Stromal cell of bone marrow (primary cell): ENCODE measurements at regions not wholly inside any gene's neighbourhood (a gene's known extent, or its start where the extent isn't known, plus 50 kb on each side); places are given as distances from the start of the nearest gene placed in this dataset.

Experiments used
- DNase-seq: peaks from one replicate; pipeline ENCODE4 v3.0.0-alpha.2; 2012; ENCODE audit warnings: low read depth

DNA sequence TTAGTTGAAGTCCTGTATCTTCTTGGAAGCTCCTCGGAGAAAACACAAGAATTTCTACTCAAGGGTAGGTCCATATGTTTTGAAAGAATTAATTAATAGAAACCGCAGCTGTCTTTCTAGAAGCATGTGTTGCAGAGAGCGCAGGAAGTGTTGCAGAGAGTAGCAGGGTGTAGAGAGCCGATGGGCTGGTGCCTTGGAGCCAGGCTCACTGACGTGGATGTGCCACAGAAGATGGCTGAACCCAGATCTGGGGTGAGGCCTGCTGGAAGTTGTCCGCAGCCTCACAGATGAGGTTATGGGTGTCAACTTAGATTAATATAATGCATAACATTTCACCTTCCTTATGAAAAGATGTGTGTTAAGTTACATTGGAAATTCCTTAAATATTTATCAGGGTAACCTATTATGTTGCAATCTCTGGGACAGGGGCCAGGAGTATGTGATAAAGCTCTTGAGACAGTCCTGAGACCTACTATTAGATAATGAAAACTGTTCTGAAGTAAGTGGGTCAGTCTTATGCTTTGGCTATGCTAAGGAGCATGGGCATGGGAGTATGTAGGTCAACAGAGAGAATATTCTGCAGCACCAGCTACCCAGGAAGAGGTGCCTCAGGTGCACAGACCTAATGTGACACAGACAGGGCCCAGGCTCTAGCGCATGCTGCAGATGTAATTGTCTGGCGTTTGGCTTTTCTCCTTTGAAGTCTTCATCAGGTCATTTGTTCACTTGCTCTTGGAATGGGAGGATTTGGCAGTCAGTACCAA lies 973.3 kb downstream of the BCL11B start:
- DNase-seq = no peak

DNA sequence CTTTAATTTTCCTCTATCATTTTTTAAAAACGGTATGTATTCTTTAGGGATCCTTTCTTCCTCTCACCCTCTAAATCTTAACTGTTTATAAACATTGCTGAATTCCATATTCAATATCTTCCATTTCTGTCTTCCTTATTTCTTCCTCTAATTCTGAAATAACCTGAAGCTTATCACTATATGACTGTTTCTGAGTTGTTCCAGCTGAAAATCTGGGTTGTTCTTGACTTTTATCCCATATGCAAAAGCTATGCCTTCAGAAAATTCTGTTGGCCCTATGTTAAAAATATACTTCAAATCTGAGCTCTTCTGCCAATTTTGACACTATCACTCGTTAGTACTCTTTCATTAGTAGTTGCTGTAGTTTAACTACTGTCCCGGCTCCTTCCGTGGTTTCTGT lies 970.3 kb downstream of the BCL11B start:
- no peak for DNase-seq

DNA sequence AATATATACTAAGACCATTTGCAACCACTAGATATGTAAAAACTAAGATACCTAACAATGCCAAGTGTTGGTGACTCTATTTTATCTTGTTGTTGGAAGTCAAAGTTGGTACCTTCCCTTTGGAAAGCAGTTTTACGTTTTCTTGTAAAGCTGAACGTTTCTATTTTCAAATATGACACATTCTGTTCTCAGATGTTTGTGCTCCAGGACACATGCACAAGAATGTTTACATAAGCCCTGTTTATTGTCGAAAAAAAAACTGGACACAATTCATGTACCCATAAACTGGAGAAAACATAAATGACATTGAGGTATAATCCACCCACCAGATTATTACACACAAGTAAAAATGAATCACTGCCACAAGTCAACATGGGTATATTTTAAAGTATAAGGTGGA lies 967.4 kb downstream of the BCL11B start:
- no peak for DNase-seq

DNA sequence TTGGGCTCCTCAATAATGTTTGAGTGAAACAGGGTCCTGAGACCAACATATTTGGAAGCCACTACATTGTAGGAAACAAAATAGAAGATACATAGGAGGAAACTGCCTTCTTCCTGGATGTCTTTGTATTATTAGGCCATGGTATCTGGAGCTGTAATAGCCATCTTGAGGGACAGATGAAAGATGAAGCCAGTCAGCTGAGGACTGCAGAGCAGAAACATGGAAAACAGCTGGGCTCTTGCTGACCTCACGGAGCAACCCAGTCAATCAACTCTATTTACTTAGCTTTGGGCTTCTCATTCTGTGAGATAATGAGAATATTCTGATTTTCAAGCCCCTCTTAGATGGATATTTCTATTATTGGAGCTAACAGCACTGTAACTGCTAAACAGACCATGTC lies 962.4 kb downstream of the BCL11B start:
- DNase-seq = no peak

DNA sequence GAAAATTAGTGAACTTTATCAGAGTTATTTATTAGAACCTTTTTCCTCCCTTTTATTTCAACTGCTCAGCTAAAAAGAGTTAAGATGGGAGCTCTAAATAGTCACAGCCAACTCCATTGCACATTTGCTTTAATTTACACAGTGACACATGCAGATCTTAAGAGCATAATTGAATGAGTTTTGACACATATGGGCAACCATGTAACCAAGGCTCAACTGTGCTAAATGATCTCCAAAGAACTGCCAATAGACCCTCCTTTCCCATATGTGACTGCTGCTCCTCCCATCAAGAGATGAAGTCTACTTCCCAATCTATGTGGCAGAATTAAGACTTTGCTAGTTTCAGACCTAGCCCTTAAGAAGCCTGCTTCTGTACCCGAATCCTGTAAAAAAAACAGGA lies 960.0 kb downstream of the BCL11B start:
- DNase-seq = no peak

DNA sequence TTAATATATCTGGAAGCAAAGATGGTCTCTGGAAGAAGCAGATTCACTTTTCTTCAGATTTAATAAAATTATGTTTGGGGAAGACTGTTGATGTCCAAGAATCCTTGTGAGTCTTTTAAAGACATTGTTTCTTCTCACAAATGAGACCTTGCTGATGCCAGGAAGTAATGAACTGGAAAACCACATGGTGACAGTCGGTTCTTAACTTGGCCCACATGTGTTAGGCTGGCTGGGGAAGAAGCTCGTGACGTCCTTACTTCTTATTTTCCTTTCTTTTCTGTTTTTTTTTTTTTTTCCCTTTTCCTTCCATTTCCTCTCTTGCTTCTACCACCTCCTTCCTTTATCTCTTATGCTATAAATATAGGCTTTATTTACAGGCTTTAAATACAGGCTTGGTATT lies 950.2 kb downstream of the BCL11B start:
- no peak for DNase-seq

DNA sequence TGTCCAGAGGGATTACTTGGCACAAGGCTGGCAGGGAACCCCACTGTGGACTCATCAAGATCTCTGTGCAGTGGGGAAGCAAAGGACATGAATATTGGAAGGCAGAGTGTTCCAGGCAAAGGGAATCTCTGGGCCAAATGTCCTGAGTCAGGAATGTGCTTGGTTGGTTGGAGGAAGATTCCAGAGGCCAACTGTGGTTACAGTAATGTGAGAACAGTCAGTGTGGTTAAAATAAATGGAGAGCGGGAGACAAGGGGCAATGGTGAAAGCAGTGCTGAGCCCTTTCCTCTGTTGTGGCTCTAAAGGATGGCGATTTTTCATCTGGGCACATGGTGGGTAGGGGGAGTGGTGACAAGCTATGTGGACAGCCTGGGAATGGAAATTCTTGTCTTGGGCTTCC lies 948.2 kb downstream of the BCL11B start:
- no peak for DNase-seq

DNA sequence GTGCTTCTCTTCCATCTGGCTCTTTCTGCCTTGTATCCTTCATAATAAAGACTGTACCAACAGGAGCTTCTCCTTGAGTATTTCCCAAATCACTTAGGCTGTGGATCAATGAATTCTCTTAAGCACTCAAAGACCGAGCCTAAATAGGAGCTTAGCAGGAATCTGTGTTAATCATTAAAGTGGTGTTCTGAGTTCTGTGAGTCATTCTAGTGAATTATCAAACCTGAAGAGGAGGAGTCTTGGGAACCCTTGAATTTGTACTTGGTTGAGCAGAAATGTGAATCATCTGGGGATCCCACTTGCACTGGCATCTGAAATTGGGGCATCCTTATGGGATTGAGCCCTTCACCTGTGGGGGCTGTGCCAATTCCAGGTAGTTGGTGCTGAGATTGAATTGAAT lies 946.2 kb downstream of the BCL11B start:
- DNase-seq = no peak

DNA sequence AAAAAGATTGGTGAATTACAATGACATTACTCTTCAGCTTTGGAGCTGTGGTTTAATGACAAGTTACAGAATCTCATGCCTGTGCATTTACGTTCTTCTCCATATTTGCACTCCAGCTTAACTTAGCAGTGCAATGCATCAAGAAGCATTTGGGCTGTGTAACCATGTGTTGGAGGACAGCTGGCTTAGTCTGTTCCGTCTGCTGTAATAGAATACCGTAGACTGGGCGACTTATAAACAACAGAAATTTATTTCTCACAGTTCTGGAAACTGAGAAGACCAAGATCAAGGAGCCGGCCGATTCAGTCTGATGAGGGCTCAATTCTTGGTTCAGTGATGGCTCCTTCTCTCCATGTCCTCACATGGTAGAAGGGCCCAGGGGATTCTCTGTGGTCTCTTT lies 943.5 kb downstream of the BCL11B start:
- no peak for DNase-seq

DNA sequence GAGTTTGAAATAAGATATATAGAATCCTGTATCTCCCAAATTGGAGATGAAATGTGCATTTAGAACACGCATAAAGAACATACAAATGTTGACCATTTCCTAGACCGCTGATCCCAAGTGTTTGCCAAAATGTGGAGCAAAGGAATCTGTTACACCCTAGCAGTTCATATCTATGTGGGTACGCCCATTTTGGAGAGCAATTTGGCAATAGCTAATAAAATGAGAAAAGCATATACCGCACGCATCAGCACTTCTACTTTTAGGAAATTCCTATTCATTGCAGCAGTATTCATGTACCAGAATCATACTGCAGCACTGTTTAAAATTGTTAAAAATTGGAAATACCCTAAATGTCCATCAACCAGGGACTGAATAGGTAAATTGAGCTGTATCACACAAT lies 937.8 kb downstream of the BCL11B start:
- DNase-seq = no peak

DNA sequence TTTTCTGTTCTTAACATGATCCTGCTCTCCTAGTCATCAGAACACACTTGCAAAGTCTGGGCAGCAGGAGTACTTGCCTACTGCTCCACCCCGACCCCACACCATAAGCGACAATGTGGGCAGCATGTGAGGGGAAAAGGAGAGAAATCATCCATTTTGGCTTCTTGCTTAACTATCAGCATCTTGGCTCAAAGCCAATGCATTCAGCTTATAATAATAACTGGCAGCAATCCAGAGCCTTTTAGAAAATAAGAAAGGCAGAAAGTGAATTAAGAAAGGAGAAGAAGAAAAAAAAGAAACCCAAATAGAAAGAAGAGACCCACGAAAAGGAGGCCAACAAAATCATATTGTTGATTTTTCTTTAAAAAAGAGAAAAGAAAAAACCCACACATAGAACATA lies 930.8 kb downstream of the BCL11B start:
- no peak for DNase-seq

DNA sequence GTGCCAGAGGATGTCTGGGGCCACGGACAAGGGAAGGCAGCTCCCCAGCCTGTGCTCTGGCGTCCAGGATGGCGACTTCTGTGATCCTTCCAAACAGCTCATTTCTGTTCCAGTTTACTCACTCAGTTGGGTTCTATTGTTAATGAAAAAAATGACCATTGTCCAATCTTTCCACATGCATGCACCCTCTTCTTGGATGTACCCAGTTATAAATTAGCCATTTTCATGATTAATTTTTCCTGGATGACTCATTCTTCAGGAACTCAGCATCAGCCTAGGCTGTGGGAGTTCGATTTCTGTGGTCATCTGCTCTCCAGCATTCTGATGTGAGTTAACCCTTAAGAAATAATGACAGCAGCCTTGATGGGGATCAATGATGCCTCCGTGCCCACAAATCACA lies 926.8 kb downstream of the BCL11B start:
- no peak for DNase-seq

DNA sequence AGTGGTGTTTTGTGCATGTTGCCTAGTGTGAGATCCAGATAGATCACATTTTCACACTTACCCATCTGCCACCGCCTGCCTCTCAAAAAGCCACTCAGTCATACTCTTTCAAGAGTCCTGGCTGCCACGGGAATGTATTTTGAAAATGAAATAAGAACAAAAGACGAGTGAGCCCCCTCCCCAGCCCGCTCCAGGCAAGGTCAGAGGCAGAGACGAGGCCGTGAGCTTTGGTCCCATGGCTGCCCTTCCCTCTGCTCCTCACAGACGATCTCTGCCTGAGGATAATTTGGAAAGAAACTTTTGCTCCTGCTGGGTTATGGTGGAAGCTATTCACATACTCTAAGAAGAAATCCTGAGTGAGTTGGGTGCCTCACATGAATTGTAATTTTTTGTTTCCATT lies 924.3 kb downstream of the BCL11B start:
- no peak for DNase-seq

DNA sequence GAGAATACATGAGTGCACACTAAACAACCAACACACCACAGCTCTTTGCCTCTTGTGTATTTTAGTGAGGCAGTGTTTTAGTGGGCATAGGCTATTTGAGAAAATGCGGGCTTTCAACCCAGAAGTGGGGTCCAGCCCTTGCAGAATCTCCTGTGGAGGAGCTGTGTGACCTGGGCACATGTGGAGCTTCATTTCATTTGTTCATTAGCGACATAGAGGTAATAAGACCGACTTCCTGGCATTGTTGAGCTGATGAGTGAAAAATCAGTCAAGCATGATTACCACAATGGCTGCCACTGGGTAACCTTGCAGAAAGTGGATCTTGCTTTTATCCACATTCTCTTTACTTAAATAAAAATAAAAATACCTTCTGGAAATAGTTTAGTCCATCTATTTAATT lies 923.5 kb downstream of the BCL11B start:
- no peak for DNase-seq

DNA sequence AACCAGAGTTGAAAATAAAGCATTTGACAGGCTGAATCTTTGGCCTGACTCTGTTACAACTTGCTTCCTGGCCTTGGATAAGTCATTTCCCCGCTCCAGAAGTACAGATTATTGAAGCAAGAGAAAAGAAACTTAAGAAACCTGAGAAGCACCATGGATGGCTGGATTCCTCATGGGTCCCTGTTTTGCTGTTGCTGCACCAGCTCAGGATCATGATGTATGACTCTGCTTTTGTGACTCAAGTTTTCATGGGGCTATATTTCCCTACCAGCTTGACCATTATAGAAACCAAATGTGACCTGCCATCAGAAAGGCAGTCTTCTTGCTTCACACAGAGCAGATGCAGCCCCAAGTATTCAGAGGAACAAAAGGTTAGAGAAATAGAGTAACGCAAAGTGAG lies 921.8 kb downstream of the BCL11B start:
- DNase-seq = no peak

DNA sequence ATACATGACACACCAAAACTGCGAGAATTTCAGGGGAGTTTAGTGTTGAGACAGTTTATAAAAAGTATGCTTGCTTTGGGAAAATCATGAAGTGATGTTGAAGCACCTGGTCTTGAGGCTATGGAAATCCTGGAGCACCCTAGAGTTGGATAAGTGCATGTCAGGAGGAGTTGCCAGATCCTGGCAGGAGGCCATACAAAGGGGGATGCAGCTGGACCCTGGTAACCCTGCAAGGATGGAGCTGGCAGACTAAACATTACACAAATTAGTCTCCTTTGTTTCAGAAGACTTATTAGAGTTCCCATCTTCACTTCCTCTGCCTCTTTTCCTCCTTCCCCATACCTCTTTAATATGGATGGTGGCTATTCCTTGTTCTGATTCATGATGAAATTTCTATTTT lies 907.0 kb downstream of the BCL11B start:
- no peak for DNase-seq

DNA sequence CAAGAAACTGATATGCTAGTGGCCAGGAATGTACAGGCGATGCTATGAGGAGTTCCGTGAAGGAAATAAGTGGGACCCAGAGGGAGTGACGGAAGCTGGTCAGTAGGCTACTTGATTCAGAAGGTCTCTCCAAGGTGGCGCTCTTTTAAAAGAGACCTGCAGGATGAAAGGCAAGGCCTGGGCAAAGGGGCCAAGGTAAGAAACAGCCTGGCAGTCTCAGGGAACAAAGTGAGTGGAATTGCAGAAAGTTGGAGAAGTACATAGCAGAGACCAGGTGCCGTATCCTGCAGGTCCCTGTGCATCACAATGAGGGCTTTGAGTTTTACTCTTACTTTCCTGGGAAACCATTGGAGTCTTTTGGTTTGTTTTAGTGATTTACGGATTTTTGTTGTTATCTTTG lies 905.6 kb downstream of the BCL11B start:
- no peak for DNase-seq

DNA sequence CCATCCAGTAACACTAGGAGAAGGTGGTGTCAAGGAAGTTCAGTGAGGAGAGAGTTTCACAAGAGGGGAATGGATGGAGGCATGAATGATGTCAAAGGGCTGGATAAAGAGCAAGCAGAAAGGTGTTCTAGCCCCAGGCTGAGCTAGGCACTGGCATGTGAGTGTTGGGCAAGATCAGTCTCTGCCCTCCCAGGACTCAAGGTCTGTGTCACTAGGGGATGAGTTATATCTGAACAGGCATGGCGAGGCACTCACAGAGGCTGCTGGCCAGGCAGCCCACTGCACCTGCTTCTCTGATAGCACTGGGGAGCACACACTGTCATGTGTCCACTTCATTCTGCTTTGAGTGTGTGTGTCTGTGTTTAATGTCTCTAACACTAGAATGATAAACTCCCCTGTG lies 903.8 kb downstream of the BCL11B start:
- DNase-seq = no peak

DNA sequence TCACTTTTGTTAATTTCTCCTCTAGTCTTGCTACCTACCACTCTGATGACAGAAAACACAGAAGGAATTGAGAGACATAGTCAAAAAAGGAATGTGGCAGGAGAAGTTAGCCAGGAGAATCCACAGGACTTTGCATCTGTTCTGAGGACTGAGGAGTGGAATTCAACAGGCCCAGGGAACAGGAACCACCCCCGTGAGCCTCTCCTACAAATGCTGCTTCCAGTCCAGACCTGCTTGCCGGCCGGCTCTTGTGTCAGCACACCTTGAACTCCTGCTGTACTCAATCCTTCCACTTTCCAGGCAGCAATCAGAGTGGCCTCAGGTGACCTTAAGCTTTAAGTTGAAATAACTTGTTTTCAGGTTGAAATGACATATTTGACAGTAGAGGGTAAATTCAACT lies 903.1 kb downstream of the BCL11B start:
- no peak for DNase-seq

DNA sequence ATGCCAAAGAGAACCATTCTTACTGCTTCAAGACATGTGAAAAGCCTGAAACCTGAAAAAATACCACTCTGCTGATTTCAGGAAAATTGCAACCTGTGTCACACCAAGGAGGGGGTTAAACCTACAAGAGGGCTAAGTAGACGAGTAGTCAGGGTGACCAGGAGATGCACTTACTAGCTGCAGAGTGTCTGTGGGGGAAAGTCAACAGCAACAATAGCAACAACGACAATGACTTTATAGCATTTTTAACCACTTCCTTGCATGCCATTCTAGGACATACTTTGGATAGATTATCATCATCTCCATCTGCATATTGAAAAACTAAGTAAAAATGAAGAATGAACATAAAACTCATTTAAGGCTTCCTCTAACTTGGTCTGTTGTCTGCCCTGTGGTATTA lies 902.7 kb downstream of the BCL11B start:
- no peak for DNase-seq

DNA sequence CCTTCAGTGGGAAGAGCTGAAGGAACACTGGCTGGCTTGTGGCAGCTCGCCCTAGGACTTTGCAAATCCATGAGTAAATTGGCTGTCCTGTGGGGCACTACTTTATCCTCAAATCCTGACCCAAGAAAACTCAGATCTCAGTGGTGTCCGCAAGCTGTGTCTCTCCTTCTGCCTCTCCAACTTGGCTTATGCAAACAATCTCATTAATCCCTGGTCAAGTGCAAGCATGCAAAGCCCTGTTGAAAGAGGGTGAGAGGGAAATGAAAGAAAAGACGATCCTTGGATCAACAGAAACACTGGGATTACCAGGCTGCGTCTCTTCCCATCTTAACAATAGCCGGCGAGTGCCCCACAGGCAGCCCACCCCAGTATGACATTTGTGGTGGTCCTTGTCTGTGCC lies 901.6 kb downstream of the BCL11B start:
- no peak for DNase-seq

DNA sequence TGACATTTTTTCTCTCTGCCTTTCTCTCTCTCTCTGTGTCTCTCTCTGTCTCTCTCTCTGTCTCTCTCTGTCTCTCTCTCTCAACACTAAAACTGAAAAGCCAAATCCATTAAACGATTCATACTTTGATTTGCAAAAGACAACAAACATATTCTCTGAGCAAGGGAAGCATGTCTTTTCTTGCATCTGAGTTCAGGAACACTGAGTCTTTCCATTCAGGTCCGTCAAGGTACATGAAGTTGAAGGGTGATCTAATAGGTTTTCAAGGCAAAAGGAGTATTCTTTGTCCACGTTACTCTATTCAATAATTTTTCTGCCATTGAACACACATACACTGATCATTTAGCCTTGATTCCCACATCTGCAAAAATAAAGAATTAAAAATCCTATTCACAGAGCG lies 900.9 kb downstream of the BCL11B start:
- no peak for DNase-seq

DNA sequence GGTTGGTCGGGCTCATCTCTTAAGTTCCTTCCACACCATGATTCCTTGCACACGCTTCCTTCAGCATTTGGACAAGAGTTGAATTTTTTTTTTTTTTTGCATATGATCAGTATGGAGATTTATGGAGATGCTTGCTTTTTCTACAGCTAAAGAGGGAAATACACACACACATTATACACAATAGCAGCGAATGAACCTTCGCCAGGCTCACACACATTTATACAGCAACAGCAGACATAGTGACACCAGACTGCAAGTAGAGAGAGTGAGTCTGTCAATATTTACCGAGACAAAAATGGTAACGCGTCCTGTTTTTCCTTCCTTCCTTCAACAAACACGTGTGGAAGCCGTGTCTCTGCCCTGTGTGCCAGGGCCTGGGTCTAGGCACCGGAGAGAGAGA lies 897.9 kb downstream of the BCL11B start:
- no peak for DNase-seq

DNA sequence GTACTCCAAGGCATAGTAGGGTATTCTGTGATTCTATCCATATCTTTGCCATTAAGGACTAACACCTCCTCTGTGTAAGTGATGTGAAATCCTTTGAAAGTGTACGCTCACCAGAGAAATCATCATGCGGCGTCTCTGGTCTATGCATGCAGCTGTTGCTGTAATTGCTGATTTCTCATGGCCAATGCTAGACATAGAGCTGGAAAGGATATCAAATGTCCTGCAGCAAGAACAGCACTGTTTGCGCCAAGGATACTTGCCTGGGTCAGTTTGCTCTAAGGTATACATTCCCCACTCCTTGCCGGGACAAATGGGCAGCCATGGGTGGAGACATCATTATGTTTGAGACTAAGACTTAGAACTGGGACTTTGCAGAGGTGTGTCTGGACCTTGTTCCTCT lies 896.4 kb downstream of the BCL11B start:
- no peak for DNase-seq

DNA sequence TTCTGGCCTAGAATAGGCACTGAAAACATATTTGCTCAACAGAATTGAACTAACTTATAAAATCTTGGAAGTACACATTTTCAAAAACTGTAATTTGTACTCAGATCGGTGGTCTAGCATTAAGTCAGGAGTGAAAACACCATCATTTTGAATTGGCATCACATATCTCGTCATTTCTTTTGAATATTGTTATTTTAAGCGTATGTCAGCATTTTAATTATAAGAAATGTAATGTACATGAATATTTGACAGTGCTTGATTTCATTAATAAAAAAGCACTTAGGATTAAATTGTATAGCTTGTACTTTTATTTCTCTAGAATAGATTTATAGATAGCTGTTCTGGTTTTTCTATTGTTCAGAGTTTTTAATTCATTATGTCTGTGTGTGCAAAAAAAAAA lies 892.2 kb downstream of the BCL11B start:
- no peak for DNase-seq
